Liver (tissue), 8 donors: ENCODE measurements at regions not wholly inside any gene's neighbourhood (a gene's known extent, or its start where the extent isn't known, plus 50 kb on each side); places are given as distances from the start of the nearest gene placed in this dataset.

Experiments
- DNase-seq: peaks from one replicate; pipeline ENCODE4 v3.0.0-alpha.2; 2017; ENCODE audit warnings: low spot score
- H3K27ac ChIP-seq, 2 donors: one replicate each; pipeline ENCODE4 v1.7.0; 2013; ENCODE audit warnings: inconsistent platforms in 2 of 2, low read length in 2 of 2, control low read depth in 1 of 2, low read depth in 1 of 2, mild to moderate bottlenecking in 1 of 2
- H3K27me3 ChIP-seq, 4 donors: one replicate each; pipeline versions ENCODE4 v1.6.1 to v1.7.0; 2013; ENCODE audit warnings: low read length in 3 of 4, inconsistent platforms in 1 of 4, mild to moderate bottlenecking in 1 of 4, moderate library complexity in 1 of 4; ENCODE audit not compliant: control insufficient read depth in 4 of 4, insufficient read depth in 4 of 4
- H3K36me3 ChIP-seq, 4 donors: one replicate each; pipeline versions ENCODE4 v1.6.1 to v1.7.0; 2013; ENCODE audit warnings: low read length in 3 of 4, mild to moderate bottlenecking in 3 of 4, low read depth in 1 of 4, moderate library complexity in 1 of 4; ENCODE audit not compliant: control insufficient read depth in 4 of 4, insufficient read depth in 3 of 4
- H3K4me1 ChIP-seq, 4 donors: one replicate each; pipeline versions ENCODE4 v1.6.1 to v1.7.0; 2013; ENCODE audit warnings: low read length in 3 of 4, mild to moderate bottlenecking in 3 of 4, moderate library complexity in 1 of 4; ENCODE audit not compliant: control insufficient read depth in 4 of 4, insufficient read depth in 4 of 4
- H3K4me3 ChIP-seq, 3 donors: one replicate each; pipeline versions ENCODE4 v1.6.1 to v1.7.0; 2013; ENCODE audit warnings: low read length in 3 of 3, control low read depth in 1 of 3, low read depth in 1 of 3, mild to moderate bottlenecking in 1 of 3
- H3K9ac ChIP-seq, 2 donors: one replicate each; pipeline ENCODE4 v1.7.0; 2013; ENCODE audit warnings: low read length in 2 of 2, mild to moderate bottlenecking in 2 of 2, moderate library complexity in 2 of 2, control low read depth in 1 of 2, low read depth in 1 of 2
- H3K9me3 ChIP-seq, 4 donors: one replicate each; pipeline versions ENCODE4 v1.6.1 to v1.7.0; 2013; ENCODE audit warnings: low read length in 3 of 4; ENCODE audit not compliant: control insufficient read depth in 4 of 4
- ATF3 ChIP-seq: IDR thresholded peaks from 2 replicates; pipeline ENCODE4 v1.6.1; 2016; ENCODE audit warnings: antibody characterized with exemption
- CTCF ChIP-seq: fragments of 150-350 bp; IDR thresholded peaks from 2 replicates; pipeline ENCODE4 v1.5.1; 2017; ENCODE audit warnings: improper control_type of control experiment, low read depth, low read length; ENCODE audit not compliant: missing input control
- EGR1 ChIP-seq, 2 donors: IDR thresholded peaks; 2 replicates each; pipeline ENCODE4 v1.6.1; 2016 to 2018; ENCODE audit warnings: antibody characterized with exemption in 2 of 2, low read depth in 2 of 2
- FOXA1 ChIP-seq: IDR thresholded peaks from 2 replicates; pipeline ENCODE4 v1.6.1; 2016; ENCODE audit warnings: antibody characterized with exemption
- FOXA2 ChIP-seq: IDR thresholded peaks from 2 replicates; pipeline ENCODE4 v1.6.1; 2016; ENCODE audit warnings: antibody characterized with exemption
- GABPA ChIP-seq, 2 donors: IDR thresholded peaks in 1 of 2; conservative IDR thresholded peaks in 1 of 2; 2 replicates each; pipeline ENCODE4 v1.6.1; 2016; ENCODE audit warnings: antibody characterized with exemption in 2 of 2, mild to moderate bottlenecking in 1 of 2, moderate library complexity in 1 of 2
- HNF4A ChIP-seq, 2 donors: conservative IDR thresholded peaks; 2 replicates each; pipeline ENCODE4 v1.6.1; 2016; ENCODE audit warnings: antibody characterized with exemption in 2 of 2, mild to moderate bottlenecking in 2 of 2
- HNF4G ChIP-seq: IDR thresholded peaks from 2 replicates; pipeline ENCODE4 v1.6.1; 2016; ENCODE audit warnings: antibody characterized with exemption
- JUND ChIP-seq, 2 donors: IDR thresholded peaks; 2 replicates each; pipeline ENCODE4 v1.6.1; 2016; ENCODE audit warnings: antibody characterized with exemption in 2 of 2
- MAX ChIP-seq: IDR thresholded peaks from 2 replicates; pipeline ENCODE4 v1.6.1; 2016; ENCODE audit warnings: antibody characterized with exemption
- NR2F2 ChIP-seq: IDR thresholded peaks from 2 replicates; pipeline ENCODE4 v1.6.1; 2016; ENCODE audit warnings: antibody characterized with exemption
- REST ChIP-seq: IDR thresholded peaks from 2 replicates; pipeline ENCODE4 v1.6.1; 2016; ENCODE audit warnings: antibody characterized with exemption, mild to moderate bottlenecking
- SP1 ChIP-seq: IDR thresholded peaks from 2 replicates; pipeline ENCODE4 v1.6.1; 2018; ENCODE audit warnings: antibody characterized with exemption, mild to moderate bottlenecking
- TAF1 ChIP-seq: conservative IDR thresholded peaks from 2 replicates; pipeline ENCODE4 v1.6.1; 2016; ENCODE audit warnings: antibody characterized with exemption, mild to moderate bottlenecking
- YY1 ChIP-seq: IDR thresholded peaks from 2 replicates; pipeline ENCODE4 v1.6.1; 2016; ENCODE audit warnings: antibody characterized with exemption, mild to moderate bottlenecking
- ZBTB33 ChIP-seq: IDR thresholded peaks from 2 replicates; pipeline ENCODE4 v1.6.1; 2016; ENCODE audit warnings: antibody characterized with exemption
- WGBS: extraction: QIAGEN DNeasy Blood & Tissue Kit; methylation state at CpG from one replicate; pipeline ENCODE4 v1.1.7; 2013; 5-methylcytosine and 5-hydroxymethylcytosine counted together
- donor health status: healthy.
- donor health status: healthy.
- donor health status: healthy.
- donor health status: healthy.
- donor health status: healthy.

- TF ChIP-seq CTCF, result no peak
- TF ChIP-seq FOXA1, result no peak
- TF ChIP-seq ZBTB33, result no peak
- no peak for TF ChIP-seq YY1
- TF ChIP-seq EGR1 (IDR thresholded peaks at IDR 0.05; ENCODE audit: low read depth in 2 of 2), result no peak
- TF ChIP-seq SP1, result no peak
- no peak for TF ChIP-seq GABPA (IDR thresholded peaks at IDR 0.05 in 1 of 2, conservative IDR thresholded peaks at IDR 0.05 in 1 of 2)
- TF ChIP-seq HNF4G, result no peak
- TF ChIP-seq TAF1, result no peak
- no peak overlapping the region for H3K4me3 ChIP-seq
- no peak overlapping the region for H3K27ac ChIP-seq
- no peak overlapping the region for H3K9ac ChIP-seq
- H3K36me3 ChIP-seq, result no peaks in the 10 kb centered on the region
- H3K9me3 ChIP-seq, result no peaks in the 10 kb centered on the region
- H3K4me1 ChIP-seq, result no peaks in the 10 kb centered on the region
- H3K27me3 ChIP-seq, result no peaks in the 10 kb centered on the region
- 76% methylated on average over 4 of the region's 4 CpGs for WGBS
- DNase-seq, result no peak
Observed at GRCh38 chr4:123233136-123233768, 163.3 kb upstream of the SPRY1 start.

GRCh38 chr4:123234955-123235354, 161.6 kb upstream of the SPRY1 start:
- no peak overlapping the region for H3K27ac ChIP-seq

More at GRCh38 chr4:123234955-123235354, 161.6 kb upstream of the SPRY1 start:
- Histone ChIP-seq H3K4me1 (no peaks in the 10 kb centered on the region), H3K9ac (no peak overlapping the region), H3K4me3 (no peak overlapping the region), H3K27me3 (no peaks in the 10 kb centered on the region), H3K9me3 (no peaks in the 10 kb centered on the region), H3K36me3 (no peaks in the 10 kb centered on the region)
- no peak for TF ChIP-seq NR2F2
- TF ChIP-seq TAF1, result no peak
- no peak for TF ChIP-seq FOXA1
- TF ChIP-seq SP1, result no peak
- TF ChIP-seq FOXA2, result no peak
- no peak for TF ChIP-seq YY1
- no peak for TF ChIP-seq HNF4G
- TF ChIP-seq HNF4A (conservative IDR thresholded peaks at IDR 0.05), result no peak
- no peak for TF ChIP-seq JUND (IDR thresholded peaks at IDR 0.05)
- TF ChIP-seq CTCF, result no peak
- no peak for TF ChIP-seq MAX
- no peak for TF ChIP-seq ATF3
- TF ChIP-seq REST, result no peak
- no peak for TF ChIP-seq GABPA (IDR thresholded peaks at IDR 0.05 in 1 of 2, conservative IDR thresholded peaks at IDR 0.05 in 1 of 2)
- DNase-seq, result no peak
